PC-3 (cell line): ENCODE measurements at regions not wholly inside any gene's neighbourhood (a gene's known extent, or its start where the extent isn't known, plus 50 kb on each side); places are given as distances from the start of the nearest gene placed in this dataset.

Source experiments
- ATAC-seq: fragments of 200-7000 bp; cut with Tn5 transposase; 2 replicates; pipeline ENCODE4 v1.9.1; 2020; ENCODE audit warnings: mild to moderate bottlenecking, moderate library complexity
- BruUV-seq: library from RNA; stranded (reverse); fragments of 400-500 nt; replicated peaks from 2 replicates; lab custom pipeline; 2021; lab: Mats Ljungman, UMichigan
- CTCF ChIA-PET: fragments of 300-600 bp; sonication (Branson Sonifier 250); formaldehyde crosslinking; loops from one replicate; lab custom pipeline; 2022; ENCODE audit warnings: antibody characterized with exemption; lab: Charles Lee
- POLR2A ChIA-PET: fragments of 300-600 bp; sonication (Branson Sonifier 250); formaldehyde crosslinking; loops from one replicate; lab custom pipeline; 2022; ENCODE audit warnings: antibody characterized with exemption; ENCODE audit not compliant: unreplicated experiment; lab: Charles Lee
- DNase-seq: peaks from one replicate; pipeline ENCODE4 v3.0.0-alpha.2; 2015
- H2AFZ ChIP-seq: fragments of 300-600 bp; sonication (generic); 2 replicates; pipeline ENCODE4 v1.6.0; 2016; ENCODE audit warnings: antibody characterized with exemption, low read length
- H3F3A ChIP-seq: fragments of 300-600 bp; sonication (generic); one replicate; pipeline ENCODE4 v1.6.0; 2017; ENCODE audit warnings: antibody characterized with exemption, low read length, control low read depth, mild to moderate bottlenecking; ENCODE audit not compliant: unreplicated experiment
- H3K27ac ChIP-seq: fragments of 300-600 bp; sonication (generic); 2 replicates; pipeline ENCODE4 v1.5.1; 2016; ENCODE audit warnings: mild to moderate bottlenecking, low read length
- H3K27me3 ChIP-seq: fragments of 300-600 bp; sonication (generic); 2 replicates; pipeline ENCODE4 v1.6.1; 2016; ENCODE audit warnings: low read length, mixed read lengths
- H3K36me3 ChIP-seq: fragments of 300-600 bp; sonication (generic); 2 replicates; pipeline ENCODE4 v1.6.1; 2016; ENCODE audit warnings: low read depth, mixed run types, low read length, mixed read lengths
- H3K4me1 ChIP-seq: fragments of 300-600 bp; sonication (generic); 2 replicates; pipeline ENCODE4 v1.5.1; 2016; ENCODE audit warnings: low read length; ENCODE audit not compliant: insufficient read depth
- H3K4me2 ChIP-seq: fragments of 300-600 bp; sonication (generic); 2 replicates; pipeline ENCODE4 v1.6.0; 2016; ENCODE audit warnings: low read length
- H3K4me3 ChIP-seq: fragments of 300-600 bp; sonication (generic); 2 replicates; pipeline ENCODE4 v1.5.1; 2016; ENCODE audit warnings: mild to moderate bottlenecking, low read length, mixed read lengths
- H3K79me2 ChIP-seq: fragments of 300-600 bp; sonication (generic); 2 replicates; pipeline ENCODE4 v1.6.1; 2017; ENCODE audit warnings: low read length, mixed read lengths
- H3K9ac ChIP-seq: fragments of 300-600 bp; sonication (generic); 2 replicates; pipeline ENCODE4 v1.6.0; 2016; ENCODE audit warnings: mild to moderate bottlenecking, low read length
- H3K9me2 ChIP-seq: fragments of 300-600 bp; sonication (generic); replicated peaks from 2 replicates; pipeline ENCODE4 v1.6.1; 2016; ENCODE audit warnings: mixed run types, low read length, mixed read lengths
- H3K9me3 ChIP-seq: fragments of 300-600 bp; sonication (generic); 2 replicates; pipeline ENCODE4 v1.6.1; 2016; ENCODE audit warnings: low read length, mixed read lengths
- H4K20me1 ChIP-seq: fragments of 300-600 bp; sonication (generic); 2 replicates; pipeline ENCODE4 v1.6.1; 2016; ENCODE audit warnings: low read length, mixed read lengths
- CTCF ChIP-seq: fragments of 300-600 bp; sonication (generic); conservative IDR thresholded peaks from 2 replicates; pipeline ENCODE4 v1.5.1; 2017; ENCODE audit warnings: antibody characterized with exemption, low read depth, mild to moderate bottlenecking, low read length
- EZH2 ChIP-seq: fragments of 300-600 bp; sonication (generic); IDR thresholded peaks from one replicate; pipeline ENCODE4 v1.6.1; 2017; ENCODE audit warnings: antibody characterized with exemption, mild to moderate bottlenecking, low read length; ENCODE audit not compliant: unreplicated experiment
- EZH2phosphoT487 ChIP-seq: fragments of 300-600 bp; sonication (generic); IDR thresholded peaks from 2 replicates; pipeline ENCODE4 v1.6.1; 2018; ENCODE audit warnings: mild to moderate bottlenecking, antibody characterized with exemption, low read length, borderline replicate concordance
- intact Hi-C: fragments of 100-400 bp; cut with micrococcal nuclease; formaldehyde crosslinking; loops from 2 replicates; pipeline ENCODE4 v1.9.0; 2023

- H2AFZ ChIP-seq: no peak overlapping the region
- no peaks in the 10 kb centered on the region for H3K27me3 ChIP-seq
- no peak overlapping the region for H3K4me3 ChIP-seq
- DNase-seq: no peak
- TF ChIP-seq EZH2 (no peak), EZH2phosphoT487 (no peak)
- no peak overlapping the region for H3K27ac ChIP-seq
- no peaks in the 10 kb centered on the region for H3K79me2 ChIP-seq
- no peaks in the 10 kb centered on the region for H3K4me1 ChIP-seq
- ChIA-PET POLR2A (no interaction called here), CTCF (no interaction called here)
- H3K9ac ChIP-seq: no peak overlapping the region
- no peaks in the 10 kb centered on the region for H3F3A ChIP-seq
- no peak overlapping the region for H3K4me2 ChIP-seq
- intact Hi-C loops: no loop called here
- no peaks in the 10 kb centered on the region for H4K20me1 ChIP-seq
- H3K9me2 ChIP-seq: no peaks in the 10 kb centered on the region
- H3K9me3 ChIP-seq: no peaks in the 10 kb centered on the region
- no TSS peak for BruUV-seq
- no peaks in the 10 kb centered on the region for H3K36me3 ChIP-seq
- ATAC-seq: no peak
These were observed 187.5 kb upstream of the SLITRK2 start for GRCh38 chrX:145630081-145630480.

- intact Hi-C loops: no loop called here
- no peaks in the 10 kb centered on the region for H3K4me1 ChIP-seq
- H4K20me1 ChIP-seq: no peaks in the 10 kb centered on the region
- no peaks in the 10 kb centered on the region for H3K27me3 ChIP-seq
- H3K9ac ChIP-seq: no peak overlapping the region
- no peak overlapping the region for H3K4me2 ChIP-seq
- no peaks in the 10 kb centered on the region for H3F3A ChIP-seq
- ATAC-seq (no peak), DNase-seq (no peak)
- no peaks in the 10 kb centered on the region for H3K79me2 ChIP-seq
- no peaks in the 10 kb centered on the region for H3K9me2 ChIP-seq
- BruUV-seq: no TSS peak
- TF ChIP-seq EZH2 (no peak), CTCF (no peak), EZH2phosphoT487 (no peak)
- H3K9me3 ChIP-seq: no peaks in the 10 kb centered on the region
- no peak overlapping the region for H3K27ac ChIP-seq
- H3K4me3 ChIP-seq: no peak overlapping the region
- ChIA-PET POLR2A (no interaction called here), CTCF (no interaction called here)
- H3K36me3 ChIP-seq: no peaks in the 10 kb centered on the region
- no peak overlapping the region for H2AFZ ChIP-seq
These were observed 186.7 kb upstream of the SLITRK2 start for GRCh38 chrX:145630806-145631435.

GRCh38 chrX:145631461-145631951 lies 186.1 kb upstream of the SLITRK2 start:
- TF ChIP-seq EZH2: no peak
- TF ChIP-seq EZH2phosphoT487: no peak
- TF ChIP-seq CTCF: no peak
- Histone ChIP-seq H3K27me3 (no peaks in the 10 kb centered on the region), H3K36me3 (no peaks in the 10 kb centered on the region), H4K20me1 (no peaks in the 10 kb centered on the region), H3K9me2 (no peaks in the 10 kb centered on the region), H3K4me1 (no peaks in the 10 kb centered on the region), H3K4me2 (no peak overlapping the region), H2AFZ (no peak overlapping the region), H3K27ac (no peak overlapping the region), H3K9ac (no peak overlapping the region), H3F3A (no peaks in the 10 kb centered on the region), H3K9me3 (no peaks in the 10 kb centered on the region), H3K79me2 (no peaks in the 10 kb centered on the region), H3K4me3 (no peak overlapping the region)
- DNase-seq (no peak), ATAC-seq (no peak)
- CTCF ChIA-PET: no interaction called here
- intact Hi-C loops: no loop called here
- BruUV-seq: no TSS peak
- POLR2A ChIA-PET: no interaction called here
